Lower lobe of right lung (tissue), 2 donors: ENCODE measurements at regions not wholly inside any gene's neighbourhood (a gene's known extent, or its start where the extent isn't known, plus 50 kb on each side); places are given as distances from the start of the nearest gene placed in this dataset.

ENCODE experiments used
- ATAC-seq, 2 donors: fragments of 200-7000 bp; cut with Tn5 transposase; one replicate each; pipeline ENCODE4 v1.9.1; 2020 to 2022; ENCODE audit warnings: mild to moderate bottlenecking in 2 of 2, moderate library complexity in 2 of 2
- DNase-seq: peaks from one replicate; pipeline ENCODE4 v3.0.0-alpha.2; 2020
- H3K27ac ChIP-seq: fragments of 200-600 bp; one replicate; pipeline ENCODE4 v1.8.0; 2022
- H3K27me3 ChIP-seq: fragments of 200-600 bp; one replicate; pipeline ENCODE4 v1.8.0; 2022; ENCODE audit warnings: low read depth
- H3K36me3 ChIP-seq: fragments of 200-600 bp; one replicate; pipeline ENCODE4 v1.8.0; 2022; ENCODE audit warnings: mild to moderate bottlenecking
- H3K4me1 ChIP-seq: fragments of 200-600 bp; one replicate; pipeline ENCODE4 v1.8.0; 2022
- H3K4me3 ChIP-seq: fragments of 200-600 bp; one replicate; pipeline ENCODE4 v1.8.0; 2022; ENCODE audit warnings: mild to moderate bottlenecking
- H3K9me3 ChIP-seq: fragments of 200-600 bp; one replicate; pipeline ENCODE4 v1.8.0; 2022
- intact Hi-C: fragments of 100-400 bp; cut with DNase I; formaldehyde crosslinking; loops from one replicate; pipeline ENCODE4 v1.11.0; 2022
- TF ChIP-seq, protein P1 (sequence below): fragments of 200-600 bp; IDR thresholded peaks from one replicate; pipeline ENCODE4 v1.8.0; 2022; ENCODE audit warnings: antibody characterized with exemption, mild to moderate bottlenecking
- donor health status: DM: no; HTN: yes; CAD: no; lungs with severe emphysema.

DNA sequence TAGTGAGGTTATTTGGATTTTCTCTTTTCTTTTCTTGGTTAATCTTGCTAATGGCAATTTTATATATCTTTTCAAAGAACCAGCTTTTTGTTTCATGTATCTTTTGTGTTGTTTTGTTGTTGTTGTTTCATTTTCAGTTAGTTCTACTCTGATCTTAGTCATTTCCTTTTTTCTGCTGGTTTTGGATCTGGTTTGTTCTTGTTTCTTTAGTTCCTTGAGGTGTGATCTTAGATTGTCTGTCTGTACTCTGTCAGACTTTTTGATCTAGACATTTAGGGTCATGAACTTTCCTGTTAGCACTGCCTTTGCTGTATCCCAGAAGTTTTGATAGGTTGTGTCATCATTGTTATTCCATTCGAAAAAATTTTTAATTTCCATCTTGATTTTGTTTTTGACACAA is 399.7 kb downstream of the TLE1 start:
- intact Hi-C loops: no loop called here
- H3K4me3 ChIP-seq: no peak overlapping the region
- no peak overlapping the region for H3K27ac ChIP-seq
- TF ChIP-seq, protein P1, sequence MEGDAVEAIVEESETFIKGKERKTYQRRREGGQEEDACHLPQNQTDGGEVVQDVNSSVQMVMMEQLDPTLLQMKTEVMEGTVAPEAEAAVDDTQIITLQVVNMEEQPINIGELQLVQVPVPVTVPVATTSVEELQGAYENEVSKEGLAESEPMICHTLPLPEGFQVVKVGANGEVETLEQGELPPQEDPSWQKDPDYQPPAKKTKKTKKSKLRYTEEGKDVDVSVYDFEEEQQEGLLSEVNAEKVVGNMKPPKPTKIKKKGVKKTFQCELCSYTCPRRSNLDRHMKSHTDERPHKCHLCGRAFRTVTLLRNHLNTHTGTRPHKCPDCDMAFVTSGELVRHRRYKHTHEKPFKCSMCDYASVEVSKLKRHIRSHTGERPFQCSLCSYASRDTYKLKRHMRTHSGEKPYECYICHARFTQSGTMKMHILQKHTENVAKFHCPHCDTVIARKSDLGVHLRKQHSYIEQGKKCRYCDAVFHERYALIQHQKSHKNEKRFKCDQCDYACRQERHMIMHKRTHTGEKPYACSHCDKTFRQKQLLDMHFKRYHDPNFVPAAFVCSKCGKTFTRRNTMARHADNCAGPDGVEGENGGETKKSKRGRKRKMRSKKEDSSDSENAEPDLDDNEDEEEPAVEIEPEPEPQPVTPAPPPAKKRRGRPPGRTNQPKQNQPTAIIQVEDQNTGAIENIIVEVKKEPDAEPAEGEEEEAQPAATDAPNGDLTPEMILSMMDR: no peak
- no peaks in the 10 kb centered on the region for H3K9me3 ChIP-seq
- ATAC-seq (no peak), DNase-seq (no peak)
- H3K4me1 ChIP-seq: no peaks in the 10 kb centered on the region
- no peaks in the 10 kb centered on the region for H3K36me3 ChIP-seq
- H3K27me3 ChIP-seq: no peaks in the 10 kb centered on the region

DNA sequence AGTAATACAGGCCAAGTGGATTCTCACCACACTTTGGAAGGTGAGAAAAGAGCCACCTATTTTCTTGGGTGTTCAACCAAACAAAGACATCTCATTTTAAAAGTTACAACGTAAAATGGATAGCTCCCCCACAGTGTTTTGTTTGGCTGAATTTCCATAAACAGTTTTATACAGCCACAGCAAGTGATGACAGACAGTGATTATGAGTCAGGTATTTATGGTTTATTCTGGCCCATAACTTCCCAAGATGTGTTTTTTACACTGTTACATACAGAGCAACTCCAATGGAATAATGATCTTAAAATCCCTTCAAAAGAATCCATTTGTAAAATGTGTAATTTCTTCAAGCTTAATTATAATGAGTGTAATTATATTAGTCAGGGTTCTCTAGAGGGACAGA is 421.3 kb downstream of the TLE1 start:
- Histone ChIP-seq H3K9me3 (no peaks in the 10 kb centered on the region), H3K27ac (no peak overlapping the region), H3K27me3 (no peaks in the 10 kb centered on the region), H3K36me3 (no peaks in the 10 kb centered on the region), H3K4me3 (no peak overlapping the region), H3K4me1 (no peaks in the 10 kb centered on the region)
- intact Hi-C loops: no loop called here
- DNase-seq (no peak), ATAC-seq (no peak)
- TF ChIP-seq, protein P1: no peak

DNA sequence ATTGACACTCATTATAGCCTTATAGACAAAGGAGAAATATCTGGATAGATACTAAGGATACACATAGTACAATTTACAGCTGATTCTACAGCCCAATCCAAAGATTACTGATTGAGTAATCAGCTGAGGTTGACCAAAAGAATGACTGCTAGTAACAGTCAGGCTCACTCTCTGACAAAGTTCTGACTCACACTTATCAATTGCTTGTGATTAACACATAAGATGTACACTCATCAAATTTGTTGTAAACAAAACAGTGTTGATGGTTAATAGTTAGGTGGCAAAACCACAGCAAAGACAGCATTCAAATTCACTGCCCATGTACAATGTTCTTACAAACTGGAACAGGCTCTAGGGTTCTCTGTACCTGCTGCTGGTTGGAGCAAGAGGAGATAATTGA is 422.7 kb downstream of the TLE1 start:
- Histone ChIP-seq H3K4me1 (no peaks in the 10 kb centered on the region), H3K9me3 (no peaks in the 10 kb centered on the region), H3K27me3 (no peaks in the 10 kb centered on the region), H3K36me3 (no peaks in the 10 kb centered on the region), H3K27ac (no peak overlapping the region), H3K4me3 (no peak overlapping the region)
- TF ChIP-seq, protein P1: no peak
- intact Hi-C loops: no loop called here
- ATAC-seq (no peak), DNase-seq (no peak)

DNA sequence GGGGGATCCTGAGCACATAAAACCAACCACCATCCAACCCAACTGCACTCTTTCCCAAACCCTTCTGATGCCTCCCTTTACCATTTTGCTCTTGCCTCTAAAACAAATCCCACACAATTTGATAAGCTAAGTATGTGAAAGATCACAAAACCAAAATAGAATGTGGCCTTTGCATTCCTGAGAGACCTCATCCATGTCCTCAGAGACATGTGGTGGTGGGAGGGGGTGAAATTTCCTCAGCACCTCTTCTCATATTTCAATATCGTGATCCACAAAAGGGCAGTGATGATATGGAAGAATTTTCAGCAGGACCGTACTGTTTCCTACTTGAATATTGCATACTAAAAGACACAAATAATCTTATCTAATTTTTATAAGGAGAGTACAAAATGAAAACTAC is 423.3 kb downstream of the TLE1 start:
- no peaks in the 10 kb centered on the region for H3K27me3 ChIP-seq
- H3K27ac ChIP-seq: no peak overlapping the region
- no peak for ATAC-seq
- no peak overlapping the region for H3K4me3 ChIP-seq
- TF ChIP-seq, protein P1: no peak
- H3K4me1 ChIP-seq: no peaks in the 10 kb centered on the region
- no peak for DNase-seq
- intact Hi-C loops: no loop called here
- H3K36me3 ChIP-seq: no peaks in the 10 kb centered on the region
- H3K9me3 ChIP-seq: no peaks in the 10 kb centered on the region

DNA sequence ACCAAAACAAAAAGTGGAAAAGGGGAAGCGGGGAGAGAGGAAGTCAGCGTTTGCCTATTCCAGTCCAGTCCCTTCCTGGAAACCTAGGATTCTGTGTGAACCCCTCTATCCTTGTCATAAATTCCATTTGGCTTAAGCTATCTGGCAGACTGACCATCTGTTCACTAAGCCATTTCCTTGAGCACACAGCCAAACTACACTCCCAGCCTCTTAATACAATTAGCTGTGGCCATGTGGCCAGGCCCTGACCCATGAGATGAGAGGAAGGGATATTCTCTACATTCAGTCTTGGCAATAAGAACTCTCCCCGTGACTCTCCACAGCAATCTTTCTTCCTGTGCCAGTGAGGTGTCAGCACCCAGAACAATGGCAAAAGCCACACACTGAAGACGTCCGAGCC is 424.8 kb downstream of the TLE1 start:
- Histone ChIP-seq H3K4me3 (no peak overlapping the region), H3K36me3 (no peaks in the 10 kb centered on the region), H3K27me3 (no peaks in the 10 kb centered on the region), H3K4me1 (no peaks in the 10 kb centered on the region), H3K27ac (no peak overlapping the region), H3K9me3 (no peaks in the 10 kb centered on the region)
- DNase-seq: no peak
- TF ChIP-seq, protein P1: no peak
- intact Hi-C loops: no loop called here
- ATAC-seq: no peak

DNA sequence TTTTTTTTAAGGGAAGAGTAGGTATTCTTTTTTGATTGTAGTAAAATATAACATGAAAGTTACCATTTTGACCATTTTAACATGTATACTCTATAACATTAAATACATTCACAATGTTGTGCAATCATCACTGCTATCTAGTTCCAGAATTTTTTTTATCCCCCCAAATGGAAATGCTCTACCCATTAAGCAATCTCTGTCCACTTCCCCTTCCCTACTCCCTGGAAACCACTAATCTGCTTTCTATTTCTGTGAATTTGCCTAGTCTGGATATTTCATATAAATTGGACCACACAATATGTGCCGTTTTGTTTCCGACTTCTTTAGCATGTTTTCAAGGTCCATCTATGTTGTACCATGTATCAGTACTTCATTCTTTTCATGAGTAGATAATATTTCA is 429.5 kb downstream of the TLE1 start:
- Histone ChIP-seq H3K4me3 (no peak overlapping the region), H3K9me3 (no peaks in the 10 kb centered on the region), H3K4me1 (no peaks in the 10 kb centered on the region), H3K36me3 (no peaks in the 10 kb centered on the region), H3K27me3 (no peaks in the 10 kb centered on the region), H3K27ac (no peak overlapping the region)
- DNase-seq: no peak
- TF ChIP-seq, protein P1: no peak
- no peak for ATAC-seq
- intact Hi-C loops: no loop called here
